HG02943 (cell line): ENCODE measurements at regions not wholly inside any gene's neighbourhood (a gene's known extent, or its start where the extent isn't known, plus 50 kb on each side); places are given as distances from the start of the nearest gene placed in this dataset.

ENCODE experiments used
- ATAC-seq: cut with Tn5 transposase; IDR thresholded peaks from one replicate; pipeline ENCODE4 v1.9.1; 2021; ENCODE audit warnings: mild to moderate bottlenecking, low read depth, moderate library complexity; ENCODE audit not compliant: unreplicated experiment

GRCh38 chr7:136053689-136054485, 76.7 kb upstream of the MTPN start:
- no peak for ATAC-seq

- ATAC-seq: no peak
These were observed 74.2 kb upstream of the MTPN start for GRCh38 chr7:136051203-136051928.

GRCh38 chr7:136050462-136050847, 73.3 kb upstream of the MTPN start:
- ATAC-seq: no peak

- no peak for ATAC-seq
These were observed 72.8 kb upstream of the MTPN start for GRCh38 chr7:136049818-136050461.

- ATAC-seq: no peak
These were observed 72.0 kb upstream of the MTPN start for GRCh38 chr7:136049117-136049516.

- ATAC-seq: no peak
These were observed 69.4 kb upstream of the MTPN start for GRCh38 chr7:136046548-136046947.

GRCh38 chr7:136045992-136046391, 68.8 kb upstream of the MTPN start:
- ATAC-seq: no peak

- ATAC-seq: no peak
These were observed 68.0 kb upstream of the MTPN start for GRCh38 chr7:136045181-136045580.

- no peak for ATAC-seq
These were observed 62.6 kb upstream of the MTPN start for GRCh38 chr7:136039577-136040345.

- ATAC-seq: no peak
These were observed 59.2 kb upstream of the MTPN start for GRCh38 chr7:136036336-136036735.

GRCh38 chr7:136034132-136034531, 57.0 kb upstream of the MTPN start:
- no peak for ATAC-seq

- ATAC-seq: no peak
These were observed 56.4 kb upstream of the MTPN start for GRCh38 chr7:136033413-136034031.

GRCh38 chr7:136030867-136031318, 53.7 kb upstream of the MTPN start:
- ATAC-seq: peak; percentile 70

- peak; percentile 18 for ATAC-seq
These were observed 53.2 kb upstream of the MTPN start for GRCh38 chr7:136030330-136030729.

GRCh38 chr7:136027160-136027559, 50.0 kb upstream of the MTPN start:
- ATAC-seq: no peak
